Stimulated activated CD8-positive, alpha-beta memory T cell treated with anti-CD3 and anti-CD28 coated beads, Interleukin-4, amount 100 ng/mL, for 4 hours (primary cell): ENCODE measurements at regions not wholly inside any gene's neighbourhood (a gene's known extent, or its start where the extent isn't known, plus 50 kb on each side); places are given as distances from the start of the nearest gene placed in this dataset.
"Not testable (repeated sequence)": the region's sequence is repeated elsewhere in the genome, so short reads cannot be mapped to it uniquely, and the experiment has no call there.

ENCODE experiments used
- DNase-seq, 2 donors: peaks; one replicate each; pipeline ENCODE4 v3.0.0-alpha.2; 2020; ENCODE audit warnings: low read depth in 2 of 2, low spot score in 1 of 2

GRCh38 chr11:70548976-70549375 is 150.6 kb downstream of the CTTN start:
- no peak for DNase-seq

GRCh38 chr11:70549386-70549785 is 151.1 kb downstream of the CTTN start:
- DNase-seq = no peak

- DNase-seq = no peak
Measured at GRCh38 chr11:70549796-70550195, 151.5 kb downstream of the CTTN start.

- DNase-seq = no peak
Measured at GRCh38 chr11:70550456-70551195, 152.3 kb downstream of the CTTN start.

- DNase-seq = no peak
Measured at GRCh38 chr11:70551351-70552166, 153.2 kb downstream of the CTTN start.

GRCh38 chr11:70552167-70553150 is 154.1 kb downstream of the CTTN start:
- no peak for DNase-seq

- no peak for DNase-seq
Measured at GRCh38 chr11:70555078-70555477, 156.7 kb downstream of the CTTN start.

GRCh38 chr11:70556884-70557741 is 158.8 kb downstream of the CTTN start:
- no peak for DNase-seq

GRCh38 chr11:70557742-70558485 is 159.6 kb downstream of the CTTN start:
- no peak for DNase-seq

- no peak for DNase-seq
Measured at GRCh38 chr11:70558681-70559080, 160.4 kb downstream of the CTTN start.

GRCh38 chr11:70559516-70559915 is 161.2 kb downstream of the CTTN start:
- DNase-seq = no peak

- DNase-seq = not testable (repeated sequence)
Measured at GRCh38 chr11:70560621-70561020, 162.3 kb downstream of the CTTN start.

- no peak for DNase-seq
Measured at GRCh38 chr11:70566768-70567530, 168.6 kb downstream of the CTTN start.

GRCh38 chr11:70567680-70568034 is 169.3 kb downstream of the CTTN start:
- DNase-seq = no peak

GRCh38 chr11:70568035-70568813 is 169.9 kb downstream of the CTTN start:
- DNase-seq = no peak

- DNase-seq = no peak
Measured at GRCh38 chr11:70568814-70569617, 170.7 kb downstream of the CTTN start.

GRCh38 chr11:70569618-70569890 is 171.2 kb downstream of the CTTN start:
- DNase-seq = no peak
